ENCODE measurements at regions not wholly inside any gene's neighbourhood (a gene's known extent, or its start where the extent isn't known, plus 50 kb on each side); places are given as distances from the start of the nearest gene placed in this dataset.

DNA sequence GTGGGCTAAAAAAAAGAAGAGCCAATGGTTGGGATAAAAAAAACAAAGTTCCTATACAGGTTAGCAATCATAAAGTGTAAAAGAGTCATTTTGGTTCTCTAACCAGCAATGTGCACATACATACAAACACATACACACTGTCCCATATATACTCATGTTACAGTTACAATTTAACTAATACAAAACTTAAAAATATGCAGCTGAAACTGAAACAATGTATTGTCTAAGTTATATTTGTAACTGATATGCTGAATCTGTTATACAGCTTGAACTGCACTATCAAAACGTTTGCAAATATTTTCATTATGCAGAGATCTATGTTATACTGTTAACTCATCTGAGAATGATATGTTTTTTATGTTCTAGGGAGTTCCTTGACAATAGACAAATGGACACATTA is 173.7 kb downstream of the KLF12 start:
- TF ChIP-seq POLR2AphosphoS5 (IDR thresholded peaks at IDR 0.05; ENCODE audit: low read depth, low read length) (no peak), TCF7L2 (IDR thresholded peaks at IDR 0.05; ENCODE audit: low read depth, low read length) (no peak), SIN3A (IDR thresholded peaks at IDR 0.05; ENCODE audit: borderline replicate concordance, insufficient read depth, low read depth, low read length) (no peak)
- TF ChIP-seq, protein P1, sequence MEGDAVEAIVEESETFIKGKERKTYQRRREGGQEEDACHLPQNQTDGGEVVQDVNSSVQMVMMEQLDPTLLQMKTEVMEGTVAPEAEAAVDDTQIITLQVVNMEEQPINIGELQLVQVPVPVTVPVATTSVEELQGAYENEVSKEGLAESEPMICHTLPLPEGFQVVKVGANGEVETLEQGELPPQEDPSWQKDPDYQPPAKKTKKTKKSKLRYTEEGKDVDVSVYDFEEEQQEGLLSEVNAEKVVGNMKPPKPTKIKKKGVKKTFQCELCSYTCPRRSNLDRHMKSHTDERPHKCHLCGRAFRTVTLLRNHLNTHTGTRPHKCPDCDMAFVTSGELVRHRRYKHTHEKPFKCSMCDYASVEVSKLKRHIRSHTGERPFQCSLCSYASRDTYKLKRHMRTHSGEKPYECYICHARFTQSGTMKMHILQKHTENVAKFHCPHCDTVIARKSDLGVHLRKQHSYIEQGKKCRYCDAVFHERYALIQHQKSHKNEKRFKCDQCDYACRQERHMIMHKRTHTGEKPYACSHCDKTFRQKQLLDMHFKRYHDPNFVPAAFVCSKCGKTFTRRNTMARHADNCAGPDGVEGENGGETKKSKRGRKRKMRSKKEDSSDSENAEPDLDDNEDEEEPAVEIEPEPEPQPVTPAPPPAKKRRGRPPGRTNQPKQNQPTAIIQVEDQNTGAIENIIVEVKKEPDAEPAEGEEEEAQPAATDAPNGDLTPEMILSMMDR (IDR thresholded peaks at IDR 0.05) = no peak
- TF ChIP-seq, protein P2, sequence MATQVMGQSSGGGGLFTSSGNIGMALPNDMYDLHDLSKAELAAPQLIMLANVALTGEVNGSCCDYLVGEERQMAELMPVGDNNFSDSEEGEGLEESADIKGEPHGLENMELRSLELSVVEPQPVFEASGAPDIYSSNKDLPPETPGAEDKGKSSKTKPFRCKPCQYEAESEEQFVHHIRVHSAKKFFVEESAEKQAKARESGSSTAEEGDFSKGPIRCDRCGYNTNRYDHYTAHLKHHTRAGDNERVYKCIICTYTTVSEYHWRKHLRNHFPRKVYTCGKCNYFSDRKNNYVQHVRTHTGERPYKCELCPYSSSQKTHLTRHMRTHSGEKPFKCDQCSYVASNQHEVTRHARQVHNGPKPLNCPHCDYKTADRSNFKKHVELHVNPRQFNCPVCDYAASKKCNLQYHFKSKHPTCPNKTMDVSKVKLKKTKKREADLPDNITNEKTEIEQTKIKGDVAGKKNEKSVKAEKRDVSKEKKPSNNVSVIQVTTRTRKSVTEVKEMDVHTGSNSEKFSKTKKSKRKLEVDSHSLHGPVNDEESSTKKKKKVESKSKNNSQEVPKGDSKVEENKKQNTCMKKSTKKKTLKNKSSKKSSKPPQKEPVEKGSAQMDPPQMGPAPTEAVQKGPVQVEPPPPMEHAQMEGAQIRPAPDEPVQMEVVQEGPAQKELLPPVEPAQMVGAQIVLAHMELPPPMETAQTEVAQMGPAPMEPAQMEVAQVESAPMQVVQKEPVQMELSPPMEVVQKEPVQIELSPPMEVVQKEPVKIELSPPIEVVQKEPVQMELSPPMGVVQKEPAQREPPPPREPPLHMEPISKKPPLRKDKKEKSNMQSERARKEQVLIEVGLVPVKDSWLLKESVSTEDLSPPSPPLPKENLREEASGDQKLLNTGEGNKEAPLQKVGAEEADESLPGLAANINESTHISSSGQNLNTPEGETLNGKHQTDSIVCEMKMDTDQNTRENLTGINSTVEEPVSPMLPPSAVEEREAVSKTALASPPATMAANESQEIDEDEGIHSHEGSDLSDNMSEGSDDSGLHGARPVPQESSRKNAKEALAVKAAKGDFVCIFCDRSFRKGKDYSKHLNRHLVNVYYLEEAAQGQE (IDR thresholded peaks at IDR 0.05; ENCODE audit: insufficient read depth in 1 of 2, low read depth in 2 of 2, low read length in 1 of 2) = no peak
